Tibial nerve (tissue), 4 donors: ENCODE measurements at regions not wholly inside any gene's neighbourhood (a gene's known extent, or its start where the extent isn't known, plus 50 kb on each side); places are given as distances from the start of the nearest gene placed in this dataset.

ENCODE experiments used
- EP300 ChIP-seq, 2 donors: sonication (generic); formaldehyde crosslinking; IDR thresholded peaks; one replicate each; pipeline ENCODE4 v1.6.1; 2017; ENCODE audit warnings: antibody characterized with exemption in 2 of 2, mild to moderate bottlenecking in 1 of 2
- POLR2A ChIP-seq, 2 donors: fragments of 450-650 bp; IDR thresholded peaks; one replicate each; pipeline ENCODE4 v1.6.1; 2017; ENCODE audit warnings: antibody characterized with exemption in 2 of 2, mild to moderate bottlenecking in 2 of 2, moderate library complexity in 2 of 2
- TF ChIP-seq, protein P1 (sequence below), 5 experiments: fragments of 200-600 bp in 3 of 5; fragments of 450-650 bp in 2 of 5; sonication (generic) in 3 of 5; IDR thresholded peaks; one replicate each; pipeline ENCODE4 v1.5.1; 2016 to 2019; ENCODE audit warnings: antibody characterized with exemption in 5 of 5, mild to moderate bottlenecking in 3 of 5, moderate library complexity in 2 of 5

GRCh38 chr2:226360658-226361057 is 439.0 kb downstream of the IRS1 start:
- TF ChIP-seq, protein P1, sequence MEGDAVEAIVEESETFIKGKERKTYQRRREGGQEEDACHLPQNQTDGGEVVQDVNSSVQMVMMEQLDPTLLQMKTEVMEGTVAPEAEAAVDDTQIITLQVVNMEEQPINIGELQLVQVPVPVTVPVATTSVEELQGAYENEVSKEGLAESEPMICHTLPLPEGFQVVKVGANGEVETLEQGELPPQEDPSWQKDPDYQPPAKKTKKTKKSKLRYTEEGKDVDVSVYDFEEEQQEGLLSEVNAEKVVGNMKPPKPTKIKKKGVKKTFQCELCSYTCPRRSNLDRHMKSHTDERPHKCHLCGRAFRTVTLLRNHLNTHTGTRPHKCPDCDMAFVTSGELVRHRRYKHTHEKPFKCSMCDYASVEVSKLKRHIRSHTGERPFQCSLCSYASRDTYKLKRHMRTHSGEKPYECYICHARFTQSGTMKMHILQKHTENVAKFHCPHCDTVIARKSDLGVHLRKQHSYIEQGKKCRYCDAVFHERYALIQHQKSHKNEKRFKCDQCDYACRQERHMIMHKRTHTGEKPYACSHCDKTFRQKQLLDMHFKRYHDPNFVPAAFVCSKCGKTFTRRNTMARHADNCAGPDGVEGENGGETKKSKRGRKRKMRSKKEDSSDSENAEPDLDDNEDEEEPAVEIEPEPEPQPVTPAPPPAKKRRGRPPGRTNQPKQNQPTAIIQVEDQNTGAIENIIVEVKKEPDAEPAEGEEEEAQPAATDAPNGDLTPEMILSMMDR (IDR thresholded peaks at IDR 0.05), result no peak
- TF ChIP-seq POLR2A (IDR thresholded peaks at IDR 0.05), result no peak
- no peak for TF ChIP-seq EP300 (IDR thresholded peaks at IDR 0.05)
